ENCODE measurements at regions not wholly inside any gene's neighbourhood (a gene's known extent, or its start where the extent isn't known, plus 50 kb on each side); places are given as distances from the start of the nearest gene placed in this dataset.

DNA sequence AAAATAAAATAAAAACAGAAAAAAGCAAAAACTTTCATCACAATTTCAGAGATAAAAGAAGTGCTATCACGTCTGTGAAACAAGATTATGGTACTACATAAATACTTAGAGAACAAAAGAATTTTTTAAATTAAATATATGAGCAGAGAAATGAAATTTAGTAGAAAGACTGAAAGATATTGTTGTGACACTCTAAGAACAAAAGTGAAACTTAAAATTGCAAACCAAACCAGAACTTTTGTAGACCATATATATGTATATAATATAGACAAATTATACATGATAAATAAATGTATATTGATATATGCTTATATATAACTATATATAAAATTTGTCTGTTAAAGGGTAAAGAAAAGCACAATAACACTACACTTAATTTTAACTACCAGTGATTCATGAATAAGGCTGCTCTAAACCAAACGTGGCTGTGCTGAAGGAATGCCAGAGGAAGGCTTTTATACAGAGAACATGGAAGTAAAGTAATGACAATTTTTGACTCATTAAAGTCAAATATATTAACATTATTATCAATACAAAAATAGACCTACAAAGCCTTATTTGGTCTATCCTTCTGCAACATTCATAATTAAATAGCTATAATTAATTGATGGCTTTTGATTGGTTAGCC, 1516.7 kb upstream of the PCDH20 start:
- no peaks in the 10 kb centered on the region for H3K9me2 ChIP-seq (replicated peaks; ENCODE audit: insufficient read depth, low read length)
- no peaks in the 10 kb centered on the region for H3F3A ChIP-seq (ENCODE audit: insufficient read depth, low read length)
- no peak overlapping the region for H2AFZ ChIP-seq (ENCODE audit: low read length)
- no peaks in the 10 kb centered on the region for H3K4me1 ChIP-seq (ENCODE audit: low read length)
- H3K4me2 ChIP-seq (ENCODE audit: low read depth, low read length) = peak overlapping the region; percentile 18; the same call in 1 of the 2 replicates
- H3K27me3 ChIP-seq (replicated peaks; ENCODE audit: insufficient read depth, low read length) = no peaks in the 10 kb centered on the region
- no peak overlapping the region for H3K27ac ChIP-seq (ENCODE audit: low read length)
- no peaks in the 10 kb centered on the region for H3K9me3 ChIP-seq (replicated peaks; ENCODE audit: insufficient read depth, low read length)
- H3K4me3 ChIP-seq (ENCODE audit: low read length) = no peak overlapping the region
- no peaks in the 10 kb centered on the region for H3K36me3 ChIP-seq (replicated peaks; ENCODE audit: insufficient read depth, low read length)
- H3K79me2 ChIP-seq (ENCODE audit: low read length) = no peaks in the 10 kb centered on the region
- H4K20me1 ChIP-seq (ENCODE audit: insufficient read depth, low read length) = no peaks in the 10 kb centered on the region
- no peak for DNase-seq
- TF ChIP-seq EZH2 (optimal IDR thresholded peaks at IDR 0.05; ENCODE audit: low read depth, low read length) (no peak), EZH2phosphoT487 (IDR thresholded peaks at IDR 0.05; ENCODE audit: low read length) (no peak)
- TF ChIP-seq, protein P1, sequence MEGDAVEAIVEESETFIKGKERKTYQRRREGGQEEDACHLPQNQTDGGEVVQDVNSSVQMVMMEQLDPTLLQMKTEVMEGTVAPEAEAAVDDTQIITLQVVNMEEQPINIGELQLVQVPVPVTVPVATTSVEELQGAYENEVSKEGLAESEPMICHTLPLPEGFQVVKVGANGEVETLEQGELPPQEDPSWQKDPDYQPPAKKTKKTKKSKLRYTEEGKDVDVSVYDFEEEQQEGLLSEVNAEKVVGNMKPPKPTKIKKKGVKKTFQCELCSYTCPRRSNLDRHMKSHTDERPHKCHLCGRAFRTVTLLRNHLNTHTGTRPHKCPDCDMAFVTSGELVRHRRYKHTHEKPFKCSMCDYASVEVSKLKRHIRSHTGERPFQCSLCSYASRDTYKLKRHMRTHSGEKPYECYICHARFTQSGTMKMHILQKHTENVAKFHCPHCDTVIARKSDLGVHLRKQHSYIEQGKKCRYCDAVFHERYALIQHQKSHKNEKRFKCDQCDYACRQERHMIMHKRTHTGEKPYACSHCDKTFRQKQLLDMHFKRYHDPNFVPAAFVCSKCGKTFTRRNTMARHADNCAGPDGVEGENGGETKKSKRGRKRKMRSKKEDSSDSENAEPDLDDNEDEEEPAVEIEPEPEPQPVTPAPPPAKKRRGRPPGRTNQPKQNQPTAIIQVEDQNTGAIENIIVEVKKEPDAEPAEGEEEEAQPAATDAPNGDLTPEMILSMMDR (IDR thresholded peaks at IDR 0.05; ENCODE audit: low read length) = no peak
- H3K9ac ChIP-seq (ENCODE audit: low read length) = no peak overlapping the region

DNA sequence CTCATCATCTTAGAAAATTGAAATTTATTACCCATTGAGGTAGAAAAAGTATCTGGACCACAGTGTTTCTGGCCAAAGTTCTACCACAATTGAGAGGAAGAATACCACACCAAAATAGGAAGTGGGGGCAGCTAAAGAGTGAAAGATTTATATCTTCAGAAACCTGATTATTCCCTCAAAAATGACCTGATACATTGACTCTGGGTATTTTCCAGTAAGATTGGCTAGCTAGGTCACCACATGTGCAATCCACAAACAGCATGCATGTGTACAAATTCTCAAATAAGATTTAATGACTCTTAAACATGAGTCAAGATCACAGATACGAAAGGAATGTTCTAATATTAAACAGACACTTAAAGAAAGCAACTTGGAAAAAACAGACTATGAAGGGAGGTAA, 1516.2 kb upstream of the PCDH20 start:
- no peak for DNase-seq
- Histone ChIP-seq H3K9ac (ENCODE audit: low read length) (no peak overlapping the region), H3K4me1 (ENCODE audit: low read length) (no peaks in the 10 kb centered on the region), H2AFZ (ENCODE audit: low read length) (no peak overlapping the region), H3K79me2 (ENCODE audit: low read length) (no peaks in the 10 kb centered on the region), H3F3A (ENCODE audit: insufficient read depth, low read length) (no peaks in the 10 kb centered on the region), H3K27me3 (replicated peaks; ENCODE audit: insufficient read depth, low read length) (no peaks in the 10 kb centered on the region), H3K4me2 (ENCODE audit: low read depth, low read length) (peak overlapping the region; percentile 18; the same call in 1 of the 2 replicates), H3K36me3 (replicated peaks; ENCODE audit: insufficient read depth, low read length) (no peaks in the 10 kb centered on the region), H3K9me2 (replicated peaks; ENCODE audit: insufficient read depth, low read length) (no peaks in the 10 kb centered on the region), H3K27ac (ENCODE audit: low read length) (no peak overlapping the region), H4K20me1 (ENCODE audit: insufficient read depth, low read length) (no peaks in the 10 kb centered on the region), H3K9me3 (replicated peaks; ENCODE audit: insufficient read depth, low read length) (no peaks in the 10 kb centered on the region), H3K4me3 (ENCODE audit: low read length) (no peak overlapping the region)
- TF ChIP-seq EZH2 (optimal IDR thresholded peaks at IDR 0.05; ENCODE audit: low read depth, low read length) = no peak
- TF ChIP-seq, protein P1 (IDR thresholded peaks at IDR 0.05; ENCODE audit: low read length) = no peak
- no peak for TF ChIP-seq EZH2phosphoT487 (IDR thresholded peaks at IDR 0.05; ENCODE audit: low read length)

DNA sequence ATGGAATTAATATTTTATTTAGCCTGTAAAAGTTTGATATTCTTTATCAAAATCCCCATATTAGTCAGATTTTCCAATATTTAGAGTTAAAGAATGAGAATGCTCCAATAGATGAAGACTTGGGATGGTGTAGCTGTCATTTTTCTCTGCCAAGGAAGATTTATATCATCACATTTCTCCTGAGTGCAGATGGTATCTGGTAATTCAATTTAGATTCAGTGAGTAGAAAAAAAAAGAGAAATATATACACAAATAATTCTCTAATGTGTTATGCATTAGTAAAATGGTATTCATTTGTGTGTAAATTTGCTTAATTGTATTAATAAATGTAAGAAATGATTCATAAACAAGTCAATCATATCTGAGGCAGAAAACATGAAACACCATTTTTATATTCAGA, 1508.7 kb upstream of the PCDH20 start:
- Histone ChIP-seq H3K79me2 (ENCODE audit: low read length) (no peaks in the 10 kb centered on the region), H4K20me1 (ENCODE audit: insufficient read depth, low read length) (no peaks in the 10 kb centered on the region), H2AFZ (ENCODE audit: low read length) (no peak overlapping the region), H3F3A (ENCODE audit: insufficient read depth, low read length) (no peaks in the 10 kb centered on the region), H3K36me3 (replicated peaks; ENCODE audit: insufficient read depth, low read length) (no peaks in the 10 kb centered on the region), H3K27ac (ENCODE audit: low read length) (no peak overlapping the region), H3K4me2 (ENCODE audit: low read depth, low read length) (no peak overlapping the region), H3K4me1 (ENCODE audit: low read length) (no peaks in the 10 kb centered on the region), H3K27me3 (replicated peaks; ENCODE audit: insufficient read depth, low read length) (no peaks in the 10 kb centered on the region), H3K9me2 (replicated peaks; ENCODE audit: insufficient read depth, low read length) (no peaks in the 10 kb centered on the region), H3K4me3 (ENCODE audit: low read length) (no peak overlapping the region), H3K9ac (ENCODE audit: low read length) (no peak overlapping the region), H3K9me3 (replicated peaks; ENCODE audit: insufficient read depth, low read length) (no peaks in the 10 kb centered on the region)
- TF ChIP-seq EZH2phosphoT487 (IDR thresholded peaks at IDR 0.05; ENCODE audit: low read length) (no peak), EZH2 (optimal IDR thresholded peaks at IDR 0.05; ENCODE audit: low read depth, low read length) (no peak)
- TF ChIP-seq, protein P1 (IDR thresholded peaks at IDR 0.05; ENCODE audit: low read length) = no peak
- no peak for DNase-seq

All from MM.1S (cell line).